HepG2 (cell line): ENCODE measurements at regions not wholly inside any gene's neighbourhood (a gene's known extent, or its start where the extent isn't known, plus 50 kb on each side); places are given as distances from the start of the nearest gene placed in this dataset.

Experiments
- ATAC-seq: fragments of 200-7000 bp; cut with Tn5 transposase; 3 replicates; pipeline ENCODE4 v1.9.1; 2020; ENCODE audit warnings: mild to moderate bottlenecking, moderate library complexity
- BruUV-seq: library from RNA; stranded (reverse); fragments of 400-500 nt; replicated peaks from 2 replicates; lab custom pipeline; 2021; lab: Mats Ljungman, UMichigan
- CTCF ChIA-PET: fragments of 300-600 bp; formaldehyde crosslinking; extraction: SDS; loops from one replicate; lab custom pipeline; 2021; ENCODE audit warnings: low total read pairs, inconsistent platforms, low intra/inter-chr PET ratio; lab: Yijun Ruan, JAX
- POLR2A ChIA-PET: fragments of 350-600 bp; sonication (Branson Sonifier 250); formaldehyde crosslinking; loops from one replicate; lab custom pipeline; 2020; ENCODE audit warnings: antibody characterized with exemption, inconsistent platforms; lab: Yijun Ruan, JAX
- DNase-seq: peaks from one replicate; pipeline ENCODE4 v3.0.0-alpha.2; 2015; ENCODE audit warnings: low spot score
- FAIRE-seq: peaks from 3 replicates; lab custom pipeline; 2011; peaks lifted over from hg19 to GRCh38; lab: Jason Lieb, UNC
- H2AFZ ChIP-seq: one replicate; pipeline ENCODE4 v1.6.1; 2011; ENCODE audit warnings: low read length, inconsistent platforms
- H3K27ac ChIP-seq: fragments of 300-600 bp; 3 replicates; pipeline ENCODE4 v1.8.0; 2011; ENCODE audit warnings: mixed run types, mild to moderate bottlenecking, mixed read lengths, low read length, inconsistent platforms; ENCODE audit not compliant: insufficient read depth; ENCODE audit errors: extremely low read length
- H3K27me3 ChIP-seq, 2 experiments: fragments of 200-600 bp in 1 of 2; 2 replicates in 1 of 2; 3 replicates in 1 of 2; pipeline versions ENCODE4 v1.6.0 to v1.8.0; 2011; ENCODE audit warnings: low read length in 2 of 2, mild to moderate bottlenecking in 2 of 2, moderate library complexity in 2 of 2, inconsistent platforms in 1 of 2; ENCODE audit not compliant: insufficient read depth in 2 of 2, control insufficient read depth in 1 of 2
- H3K36me3 ChIP-seq, 2 experiments: fragments of 200-600 bp in 1 of 2; replicated peaks in 1 of 2; 2 replicates in 1 of 2; 3 replicates in 1 of 2; pipeline versions ENCODE4 v1.5.1 to v1.8.0; 2011; ENCODE audit warnings: low read length in 2 of 2, inconsistent platforms in 1 of 2; ENCODE audit not compliant: insufficient read depth in 2 of 2, control insufficient read depth in 1 of 2
- H3K4me1 ChIP-seq: 2 replicates; pipeline ENCODE4 v1.5.1; 2012; ENCODE audit warnings: low read length, inconsistent platforms; ENCODE audit not compliant: insufficient read depth
- H3K4me2 ChIP-seq: 2 replicates; pipeline ENCODE4 v1.6.0; 2011; ENCODE audit warnings: low read depth, low read length, inconsistent platforms
- H3K4me3 ChIP-seq, 3 experiments: fragments of 200-600 bp in 1 of 3; sonication (generic), shearing (Covaris generic) in 1 of 3; replicated peaks in 1 of 3; 2 replicates each; pipeline ENCODE4 v1.5.1; 2011 to 2016; ENCODE audit warnings: low read length in 3 of 3, inconsistent platforms in 2 of 3, low read depth in 2 of 3, mild to moderate bottlenecking in 2 of 3, control low read depth in 1 of 3, mixed read lengths in 1 of 3; ENCODE audit not compliant: insufficient read depth in 1 of 3
- H3K79me2 ChIP-seq: one replicate; pipeline ENCODE4 v1.6.1; 2011; ENCODE audit warnings: low read length, inconsistent platforms; ENCODE audit not compliant: insufficient read depth
- H3K9ac ChIP-seq: 2 replicates; pipeline ENCODE4 v1.6.0; 2011; ENCODE audit warnings: mild to moderate bottlenecking, low read depth, low read length, inconsistent platforms; ENCODE audit not compliant: insufficient read depth
- H3K9me3 ChIP-seq: 2 replicates; pipeline ENCODE4 v1.5.1; 2012; ENCODE audit warnings: mild to moderate bottlenecking, low read length
- H4K20me1 ChIP-seq: 2 replicates; pipeline ENCODE4 v1.6.0; 2011; ENCODE audit warnings: inconsistent platforms, mild to moderate bottlenecking, low read length, moderate library complexity; ENCODE audit not compliant: insufficient read depth
- AHR ChIP-seq: IDR thresholded peaks from 2 replicates; pipeline ENCODE4 v1.6.1; 2018; ENCODE audit warnings: missing genetic modification reagents, missing compliant biosample characterization
- SNAPC2 ChIP-seq: sonication (generic); formaldehyde crosslinking; IDR thresholded peaks from 2 replicates; pipeline ENCODE4 v1.8.1; 2022; ENCODE audit warnings: mild to moderate bottlenecking, missing genetic modification reagents
- U2AF1 ChIP-seq: fragments of 200-400 bp; formaldehyde crosslinking; optimal IDR thresholded peaks from 2 replicates; pipeline ENCODE3; 2017; ENCODE audit warnings: mild to moderate bottlenecking, low read depth, low read length
- ZNF883 ChIP-seq: sonication (generic); formaldehyde crosslinking; IDR thresholded peaks from 2 replicates; pipeline ENCODE4 v1.5.1; 2020; ENCODE audit warnings: mild to moderate bottlenecking, missing genetic modification reagents; ENCODE audit errors: not compliant biosample characterization
- ZSCAN5A ChIP-seq: sonication (generic); formaldehyde crosslinking; IDR thresholded peaks from 2 replicates; pipeline ENCODE4 v1.8.0; 2022; ENCODE audit warnings: mild to moderate bottlenecking, missing genetic modification reagents, borderline replicate concordance
- WGBS: methylation state at CpG from one replicate; pipeline ENCODE4 v1.1.6; 2017; ENCODE audit warnings: low lambda C conversion rate; 5-methylcytosine and 5-hydroxymethylcytosine counted together
- in situ Hi-C: cut with HindIII; loops from 2 replicates; pipeline ENCODE4 v1.10.0; 2017; ENCODE audit warnings: low pct_unique_long_range_greater_than_20kb; ENCODE audit not compliant: extremely low pct_ligation_motif_present
- intact Hi-C: fragments of 100-400 bp; cut with micrococcal nuclease; formaldehyde crosslinking; loops from one replicate; pipeline ENCODE4 v1.10.0; 2022; ENCODE audit not compliant: unreplicated experiment
- TF ChIP-seq, protein P1 (sequence below): sonication (generic); formaldehyde crosslinking; IDR thresholded peaks from 2 replicates; pipeline ENCODE4 v1.4.0; 2020; ENCODE audit warnings: mild to moderate bottlenecking, missing genetic modification reagents

GRCh38 chr13:89502286-89502685, 1831.1 kb downstream of the SLITRK5 start:
- no TSS peak for BruUV-seq
- DNase-seq (no peak), ATAC-seq (no peak), FAIRE-seq (no peak)
- Histone ChIP-seq H3K79me2 (no peaks in the 10 kb centered on the region), H3K9ac (no peak overlapping the region), H3K4me2 (no peak overlapping the region), H3K4me3 (no peak overlapping the region), H2AFZ (no peak overlapping the region), H3K4me1 (no peaks in the 10 kb centered on the region), H3K9me3 (no peaks in the 10 kb centered on the region), H4K20me1 (no peaks in the 10 kb centered on the region), H3K27me3 (no peaks in the 10 kb centered on the region), H3K27ac (no peak overlapping the region), H3K36me3 (no peaks in the 10 kb centered on the region)
- intact Hi-C loops = no loop called here
- TF ChIP-seq U2AF1 (no peak), SNAPC2 (CRISPR knock-in tag) (no peak), AHR (no peak), ZNF883 (CRISPR knock-in tag) (no peak), ZSCAN5A (CRISPR knock-in tag) (no peak)
- TF ChIP-seq, protein P1, sequence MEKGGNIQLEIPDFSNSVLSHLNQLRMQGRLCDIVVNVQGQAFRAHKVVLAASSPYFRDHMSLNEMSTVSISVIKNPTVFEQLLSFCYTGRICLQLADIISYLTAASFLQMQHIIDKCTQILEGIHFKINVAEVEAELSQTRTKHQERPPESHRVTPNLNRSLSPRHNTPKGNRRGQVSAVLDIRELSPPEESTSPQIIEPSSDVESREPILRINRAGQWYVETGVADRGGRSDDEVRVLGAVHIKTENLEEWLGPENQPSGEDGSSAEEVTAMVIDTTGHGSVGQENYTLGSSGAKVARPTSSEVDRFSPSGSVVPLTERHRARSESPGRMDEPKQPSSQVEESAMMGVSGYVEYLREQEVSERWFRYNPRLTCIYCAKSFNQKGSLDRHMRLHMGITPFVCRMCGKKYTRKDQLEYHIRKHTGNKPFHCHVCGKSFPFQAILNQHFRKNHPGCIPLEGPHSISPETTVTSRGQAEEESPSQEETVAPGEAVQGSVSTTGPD = no peak
- in situ Hi-C loops = no loop called here
- CTCF ChIA-PET = no interaction called here
- WGBS = 3% methylated on average over 2 of the region's 2 CpGs
- POLR2A ChIA-PET = no interaction called here
